WERI-Rb-1 (cell line): ENCODE measurements at regions not wholly inside any gene's neighbourhood (a gene's known extent, or its start where the extent isn't known, plus 50 kb on each side); places are given as distances from the start of the nearest gene placed in this dataset.

Experiments
- DNase-seq: peaks from one replicate; pipeline ENCODE4 v3.0.0-alpha.2; 2020
- H3K27ac ChIP-seq: fragments of 250-450 bp; sonication (Bioruptor Pico); 2 replicates; pipeline ENCODE4 v1.5.1; 2020; ENCODE audit warnings: mild to moderate bottlenecking, moderate library complexity
- H3K27me3 ChIP-seq: fragments of 250-450 bp; sonication (Bioruptor Pico); 2 replicates; pipeline ENCODE4 v1.5.1; 2021; ENCODE audit warnings: mild to moderate bottlenecking, low read depth, moderate library complexity; ENCODE audit not compliant: insufficient read depth, severe bottlenecking
- H3K36me3 ChIP-seq: fragments of 250-450 bp; sonication (Bioruptor Pico); 2 replicates; pipeline ENCODE4 v1.5.1; 2020; ENCODE audit warnings: mild to moderate bottlenecking, moderate library complexity
- H3K4me3 ChIP-seq: 2 replicates; pipeline ENCODE4 v1.5.1; 2011; ENCODE audit warnings: low read depth, mild to moderate bottlenecking, control low read depth, low read length
- H3K9me3 ChIP-seq: fragments of 250-450 bp; sonication (Bioruptor Pico); 2 replicates; pipeline ENCODE4 v1.5.1; 2021; ENCODE audit warnings: mild to moderate bottlenecking, moderate library complexity; ENCODE audit not compliant: severe bottlenecking
- TF ChIP-seq, protein P1 (sequence below): IDR thresholded peaks from 2 replicates; pipeline ENCODE4 v1.5.1; 2011; ENCODE audit warnings: low read depth, mild to moderate bottlenecking, control low read depth, inconsistent platforms, low read length

DNA sequence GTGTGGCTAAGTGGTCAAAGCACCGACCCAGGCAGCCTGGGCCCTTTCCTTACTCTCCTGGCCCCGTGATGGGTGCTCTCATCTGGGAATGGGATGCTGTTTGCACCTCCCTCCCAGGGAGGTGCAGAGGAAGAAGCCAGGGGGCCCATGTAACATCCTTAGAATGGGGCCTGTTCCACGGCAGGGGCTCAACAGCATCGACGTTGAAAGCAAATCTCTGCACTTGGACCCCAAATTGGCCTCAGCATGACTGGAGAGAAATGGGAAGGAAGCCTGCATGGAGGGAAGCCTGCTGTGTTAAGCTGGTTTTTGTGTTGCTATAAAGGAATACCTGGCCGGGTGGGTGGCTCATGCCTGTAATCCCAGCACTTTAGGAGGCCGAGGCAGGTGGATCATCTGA, 1288.4 kb downstream of the TBC1D22A start:
- Histone ChIP-seq H3K4me3 (no peak overlapping the region), H3K27me3 (no peaks in the 10 kb centered on the region), H3K36me3 (no peaks in the 10 kb centered on the region), H3K27ac (no peak overlapping the region), H3K9me3 (no peaks in the 10 kb centered on the region)
- DNase-seq = no peak
- TF ChIP-seq, protein P1, sequence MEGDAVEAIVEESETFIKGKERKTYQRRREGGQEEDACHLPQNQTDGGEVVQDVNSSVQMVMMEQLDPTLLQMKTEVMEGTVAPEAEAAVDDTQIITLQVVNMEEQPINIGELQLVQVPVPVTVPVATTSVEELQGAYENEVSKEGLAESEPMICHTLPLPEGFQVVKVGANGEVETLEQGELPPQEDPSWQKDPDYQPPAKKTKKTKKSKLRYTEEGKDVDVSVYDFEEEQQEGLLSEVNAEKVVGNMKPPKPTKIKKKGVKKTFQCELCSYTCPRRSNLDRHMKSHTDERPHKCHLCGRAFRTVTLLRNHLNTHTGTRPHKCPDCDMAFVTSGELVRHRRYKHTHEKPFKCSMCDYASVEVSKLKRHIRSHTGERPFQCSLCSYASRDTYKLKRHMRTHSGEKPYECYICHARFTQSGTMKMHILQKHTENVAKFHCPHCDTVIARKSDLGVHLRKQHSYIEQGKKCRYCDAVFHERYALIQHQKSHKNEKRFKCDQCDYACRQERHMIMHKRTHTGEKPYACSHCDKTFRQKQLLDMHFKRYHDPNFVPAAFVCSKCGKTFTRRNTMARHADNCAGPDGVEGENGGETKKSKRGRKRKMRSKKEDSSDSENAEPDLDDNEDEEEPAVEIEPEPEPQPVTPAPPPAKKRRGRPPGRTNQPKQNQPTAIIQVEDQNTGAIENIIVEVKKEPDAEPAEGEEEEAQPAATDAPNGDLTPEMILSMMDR = no peak

DNA sequence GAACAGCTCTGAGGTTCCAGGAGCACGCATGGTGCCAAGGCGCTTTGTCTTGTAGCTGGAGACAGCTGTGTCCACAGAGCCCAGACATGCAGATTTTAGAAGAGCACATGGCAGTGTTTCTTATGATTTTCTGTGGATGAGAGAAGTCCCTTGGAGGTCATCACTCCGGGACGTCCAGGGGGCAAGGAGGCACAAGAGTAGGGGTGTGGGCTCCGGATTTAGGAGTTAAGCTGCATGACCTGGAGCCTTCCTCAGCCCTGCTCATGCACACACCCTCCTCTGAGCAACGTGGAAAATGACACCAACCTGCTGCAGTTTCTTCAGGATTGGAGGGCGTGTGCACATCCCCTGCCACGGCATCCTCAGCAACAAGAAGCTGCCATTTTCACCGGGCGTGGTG, 1286.7 kb downstream of the TBC1D22A start:
- Histone ChIP-seq H3K27ac (no peak overlapping the region), H3K4me3 (no peak overlapping the region), H3K9me3 (no peaks in the 10 kb centered on the region), H3K27me3 (no peaks in the 10 kb centered on the region), H3K36me3 (no peaks in the 10 kb centered on the region)
- TF ChIP-seq, protein P1 = no peak
- DNase-seq = no peak

DNA sequence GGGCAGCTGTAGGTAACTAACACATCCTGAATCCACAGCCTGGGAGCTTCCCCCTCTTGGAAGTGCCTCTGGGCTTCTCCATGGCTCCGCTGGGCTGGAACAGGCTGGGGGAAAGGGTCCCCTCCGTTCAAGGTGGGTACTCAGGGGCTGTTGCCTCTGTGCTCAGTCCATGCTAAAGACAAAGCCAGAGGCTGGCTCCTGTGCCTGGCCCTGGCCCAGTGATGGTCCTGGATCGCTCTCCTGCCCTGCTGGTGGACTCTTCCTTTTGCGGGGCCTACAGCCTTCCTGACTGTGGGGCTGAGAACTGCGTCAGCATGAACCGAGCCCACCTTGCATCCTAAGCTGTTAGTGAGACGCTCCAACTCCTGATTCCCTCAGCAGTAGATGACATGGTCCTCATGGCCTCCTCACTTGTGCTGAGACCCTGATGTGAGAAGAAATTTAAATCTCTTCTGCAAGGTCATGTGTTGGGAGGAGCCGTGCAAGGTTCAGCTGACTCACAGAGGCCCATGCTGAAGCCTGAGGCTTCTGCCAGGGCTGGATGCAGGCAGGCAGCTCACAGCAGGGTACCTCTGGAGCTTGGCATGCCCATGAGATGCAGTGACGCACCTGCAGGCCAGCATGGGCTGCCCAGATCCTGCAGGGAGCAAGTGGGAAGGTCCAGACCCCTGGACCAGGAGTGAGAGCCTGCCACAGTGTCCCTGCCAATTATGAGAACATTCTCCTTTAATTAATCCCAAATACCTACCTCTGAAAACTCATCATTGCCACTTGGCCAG, 1285.5 kb downstream of the TBC1D22A start:
- no peak overlapping the region for H3K27ac ChIP-seq
- TF ChIP-seq, protein P1 = no peak
- H3K9me3 ChIP-seq = no peaks in the 10 kb centered on the region
- H3K36me3 ChIP-seq = no peaks in the 10 kb centered on the region
- no peak overlapping the region for H3K4me3 ChIP-seq
- H3K27me3 ChIP-seq = no peaks in the 10 kb centered on the region
- DNase-seq = no peak

DNA sequence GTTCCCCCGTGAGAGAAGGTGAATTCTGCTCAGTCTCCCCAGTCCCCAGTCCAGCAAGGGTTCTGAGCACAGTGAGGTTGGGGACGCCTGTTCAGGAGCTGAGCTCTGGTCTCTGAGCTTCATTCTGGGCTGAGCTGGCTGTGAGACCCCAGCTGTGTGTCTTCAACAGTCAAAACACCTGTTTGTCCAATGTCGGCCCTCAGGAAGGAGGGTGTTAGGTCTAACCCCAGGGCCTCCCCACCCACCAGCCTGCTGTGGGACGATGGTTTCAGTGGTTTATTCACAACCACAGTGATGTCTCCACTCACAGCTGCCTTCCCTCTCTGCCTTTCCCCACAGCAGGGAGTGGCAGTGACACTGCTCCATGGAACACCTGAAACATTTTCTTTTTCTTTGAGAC, 1282.9 kb downstream of the TBC1D22A start:
- H3K4me3 ChIP-seq = no peak overlapping the region
- no peaks in the 10 kb centered on the region for H3K27me3 ChIP-seq
- H3K27ac ChIP-seq = no peak overlapping the region
- no peak for DNase-seq
- no peaks in the 10 kb centered on the region for H3K9me3 ChIP-seq
- TF ChIP-seq, protein P1 = no peak
- no peaks in the 10 kb centered on the region for H3K36me3 ChIP-seq

DNA sequence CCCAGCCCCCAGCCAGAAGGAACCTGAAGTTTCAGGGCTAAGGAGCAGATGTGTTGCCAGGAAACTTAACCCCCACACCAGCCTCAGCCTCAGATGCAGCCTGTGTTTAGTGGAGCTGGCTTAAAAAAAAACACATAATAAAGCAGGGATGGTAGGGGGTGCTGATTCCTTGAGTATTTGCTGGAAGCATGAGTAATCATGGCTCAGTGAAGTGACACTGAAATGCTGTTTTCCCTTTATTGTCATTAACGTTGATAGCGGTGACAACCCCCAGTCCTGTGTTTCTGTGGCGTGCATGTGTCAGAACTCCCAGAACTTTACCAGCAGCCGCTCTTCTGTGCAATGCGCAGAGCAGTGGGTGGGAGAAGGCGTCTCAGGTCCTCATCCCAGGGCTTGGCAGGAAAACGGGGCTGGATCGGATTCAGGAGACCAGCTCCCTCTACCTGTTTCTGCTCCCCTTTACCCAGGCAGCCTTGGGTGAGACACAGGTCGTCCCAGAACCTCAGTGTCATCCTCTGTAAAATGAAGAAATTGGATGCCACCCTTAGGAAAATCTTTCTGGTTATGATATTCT, 1282.1 kb downstream of the TBC1D22A start:
- TF ChIP-seq, protein P1 = no peak
- Histone ChIP-seq H3K36me3 (no peaks in the 10 kb centered on the region), H3K27ac (no peak overlapping the region)

DNA sequence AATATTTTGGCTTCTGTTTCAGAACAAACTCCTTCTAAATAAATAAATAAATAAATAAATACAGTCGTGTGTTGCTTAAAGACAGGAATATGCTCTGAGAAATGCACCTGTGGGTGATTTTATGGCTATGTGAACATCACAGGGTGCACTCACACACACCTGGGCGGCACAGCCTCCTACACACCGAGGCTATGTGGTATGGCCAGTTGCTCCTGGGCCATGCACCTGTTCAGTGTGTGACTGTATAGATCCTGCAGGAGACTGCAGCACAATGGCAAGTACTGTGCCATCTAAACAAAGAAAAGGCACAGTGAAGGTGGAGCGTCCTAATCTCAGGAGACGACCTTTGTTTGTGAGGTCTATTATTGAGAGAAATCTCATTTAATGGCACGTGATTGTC, 1281.1 kb downstream of the TBC1D22A start:
- no peak overlapping the region for H3K27ac ChIP-seq
- TF ChIP-seq, protein P1 = no peak
- H3K36me3 ChIP-seq = no peaks in the 10 kb centered on the region
- no peaks in the 10 kb centered on the region for H3K9me3 ChIP-seq
- no peak overlapping the region for H3K4me3 ChIP-seq
- no peaks in the 10 kb centered on the region for H3K27me3 ChIP-seq
- DNase-seq = no peak

More for the DNA sequence above, 1282.1 kb downstream of the TBC1D22A start:
- no peaks in the 10 kb centered on the region for H3K9me3 ChIP-seq
- H3K27me3 ChIP-seq = no peaks in the 10 kb centered on the region
- no peak overlapping the region for H3K4me3 ChIP-seq
- no peak for DNase-seq
